ENCODE measurements at regions not wholly inside any gene's neighbourhood (a gene's known extent, or its start where the extent isn't known, plus 50 kb on each side); places are given as distances from the start of the nearest gene placed in this dataset.

DNA sequence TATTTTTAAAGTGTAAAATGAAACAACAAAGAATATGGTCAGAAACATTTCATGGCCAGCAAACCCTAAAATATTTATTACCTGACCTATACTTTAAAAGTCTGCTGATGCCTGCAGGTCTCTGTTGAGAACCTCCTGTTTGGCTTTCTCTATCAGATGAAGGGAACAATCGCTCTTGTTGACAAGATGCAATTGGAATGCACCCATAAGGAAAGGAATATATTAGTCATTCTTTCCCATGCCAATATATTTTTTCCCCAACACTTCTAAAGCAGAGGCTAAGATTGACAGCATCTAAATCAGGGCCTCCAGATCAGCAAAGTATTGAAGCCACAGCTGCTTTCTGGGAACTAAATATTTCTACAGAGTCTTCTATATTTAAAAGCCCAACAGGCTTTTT, 897.8 kb downstream of the EPHA7 start:
- ATAC-seq, result no peak
- TF ChIP-seq, protein P1, sequence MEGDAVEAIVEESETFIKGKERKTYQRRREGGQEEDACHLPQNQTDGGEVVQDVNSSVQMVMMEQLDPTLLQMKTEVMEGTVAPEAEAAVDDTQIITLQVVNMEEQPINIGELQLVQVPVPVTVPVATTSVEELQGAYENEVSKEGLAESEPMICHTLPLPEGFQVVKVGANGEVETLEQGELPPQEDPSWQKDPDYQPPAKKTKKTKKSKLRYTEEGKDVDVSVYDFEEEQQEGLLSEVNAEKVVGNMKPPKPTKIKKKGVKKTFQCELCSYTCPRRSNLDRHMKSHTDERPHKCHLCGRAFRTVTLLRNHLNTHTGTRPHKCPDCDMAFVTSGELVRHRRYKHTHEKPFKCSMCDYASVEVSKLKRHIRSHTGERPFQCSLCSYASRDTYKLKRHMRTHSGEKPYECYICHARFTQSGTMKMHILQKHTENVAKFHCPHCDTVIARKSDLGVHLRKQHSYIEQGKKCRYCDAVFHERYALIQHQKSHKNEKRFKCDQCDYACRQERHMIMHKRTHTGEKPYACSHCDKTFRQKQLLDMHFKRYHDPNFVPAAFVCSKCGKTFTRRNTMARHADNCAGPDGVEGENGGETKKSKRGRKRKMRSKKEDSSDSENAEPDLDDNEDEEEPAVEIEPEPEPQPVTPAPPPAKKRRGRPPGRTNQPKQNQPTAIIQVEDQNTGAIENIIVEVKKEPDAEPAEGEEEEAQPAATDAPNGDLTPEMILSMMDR (IDR thresholded peaks at IDR 0.05), result no peak
- Mint-ChIP-seq H3K36me3 (ENCODE audit: low read depth) (no peaks in the 10 kb centered on the region), H3K9me3 (peaks cover 5% of the 10 kb centered on the region), H3K4me3 (no peak overlapping the region), H3K27me3 (no peaks in the 10 kb centered on the region), H3K27ac (no peak overlapping the region), H3K4me1 (ENCODE audit: low read depth) (no peaks in the 10 kb centered on the region)
- CTCF ChIA-PET, result no interaction called here
- no peak for DNase-seq
- intact Hi-C loops (cut with micrococcal nuclease), result no loop called here
- POLR2A ChIA-PET, result no interaction called here

DNA sequence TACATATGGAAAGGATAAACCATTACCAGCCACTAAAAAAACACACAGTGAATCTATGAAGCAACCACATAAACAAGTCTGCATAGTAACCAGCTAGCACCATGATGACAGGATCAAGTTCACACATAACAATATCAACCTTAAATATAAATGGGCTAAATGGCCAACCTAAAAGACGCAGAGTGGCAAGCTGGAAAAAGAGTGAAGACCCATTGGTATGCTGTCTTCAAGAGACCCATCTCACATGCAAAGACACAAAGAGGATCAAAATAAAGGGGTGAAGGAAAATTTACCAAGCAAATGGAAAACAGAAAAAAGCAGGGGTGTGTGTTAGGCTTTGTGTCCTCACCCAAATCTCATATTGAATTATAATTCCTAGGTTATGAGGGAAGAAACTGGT, 909.2 kb downstream of the EPHA7 start:
- no peak overlapping the region for H3K4me3 Mint-ChIP-seq
- no peaks in the 10 kb centered on the region for H3K27me3 Mint-ChIP-seq
- TF ChIP-seq, protein P1 (IDR thresholded peaks at IDR 0.05), result no peak
- DNase-seq, result no peak
- ChIA-PET POLR2A (no interaction called here), CTCF (no interaction called here)
- no peaks in the 10 kb centered on the region for H3K4me1 Mint-ChIP-seq (ENCODE audit: low read depth)
- peaks cover 10% of the 10 kb centered on the region for H3K9me3 Mint-ChIP-seq
- intact Hi-C loops (cut with micrococcal nuclease), result no loop called here
- H3K36me3 Mint-ChIP-seq (ENCODE audit: low read depth), result no peaks in the 10 kb centered on the region
- H3K27ac Mint-ChIP-seq, result no peak overlapping the region
- ATAC-seq, result no peak

DNA sequence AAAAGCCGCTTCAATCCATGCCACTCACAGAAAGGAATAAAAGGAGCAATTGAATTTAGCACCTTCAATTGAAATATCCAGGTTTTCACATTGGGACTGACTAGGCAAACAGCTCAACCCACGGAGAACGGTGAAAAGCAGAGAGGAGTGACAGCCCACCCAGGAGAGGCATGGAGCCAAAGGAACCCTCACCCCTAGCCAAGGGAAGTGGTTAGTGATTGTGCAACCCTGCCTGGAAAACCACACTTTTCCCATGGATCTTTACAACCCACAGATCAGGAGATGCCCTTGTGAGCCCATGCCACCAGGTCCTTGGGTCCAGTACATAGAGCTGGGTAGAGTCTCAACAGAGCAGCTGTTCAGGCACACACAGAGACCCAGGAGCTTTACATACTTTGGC, 911.8 kb downstream of the EPHA7 start:
- ATAC-seq (no peak), DNase-seq (no peak)
- intact Hi-C loops (cut with micrococcal nuclease), result no loop called here
- H3K9me3 Mint-ChIP-seq, result peaks cover 8% of the 10 kb centered on the region
- no peaks in the 10 kb centered on the region for H3K27me3 Mint-ChIP-seq
- POLR2A ChIA-PET, result no interaction called here
- CTCF ChIA-PET, result no interaction called here
- TF ChIP-seq, protein P1 (IDR thresholded peaks at IDR 0.05), result no peak
- no peak overlapping the region for H3K4me3 Mint-ChIP-seq
- H3K36me3 Mint-ChIP-seq (ENCODE audit: low read depth), result no peaks in the 10 kb centered on the region
- no peaks in the 10 kb centered on the region for H3K4me1 Mint-ChIP-seq (ENCODE audit: low read depth)
- no peak overlapping the region for H3K27ac Mint-ChIP-seq

DNA sequence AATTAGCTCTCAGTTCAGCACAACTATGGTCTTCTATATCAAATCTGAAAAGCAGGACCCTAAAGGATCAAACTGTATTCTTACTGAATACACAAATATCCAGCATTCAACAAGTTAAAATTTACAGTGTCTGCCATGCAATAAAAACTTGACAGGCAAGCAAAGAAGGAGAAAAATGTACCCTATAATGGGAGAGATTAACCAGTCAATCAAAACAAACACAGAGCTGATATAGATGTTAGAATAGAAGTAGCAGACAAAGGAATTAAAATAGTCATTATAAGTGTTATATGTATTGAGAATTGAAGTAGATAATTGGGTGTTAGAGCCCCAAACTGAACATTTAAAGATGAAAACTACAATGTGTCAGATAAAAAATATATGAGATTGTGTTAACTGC, 914.9 kb downstream of the EPHA7 start:
- H3K36me3 Mint-ChIP-seq (ENCODE audit: low read depth), result no peaks in the 10 kb centered on the region
- CTCF ChIA-PET, result no interaction called here
- ATAC-seq (no peak), DNase-seq (no peak)
- no peaks in the 10 kb centered on the region for H3K27me3 Mint-ChIP-seq
- H3K27ac Mint-ChIP-seq, result no peak overlapping the region
- POLR2A ChIA-PET, result no interaction called here
- H3K4me1 Mint-ChIP-seq (ENCODE audit: low read depth), result no peaks in the 10 kb centered on the region
- TF ChIP-seq, protein P1 (IDR thresholded peaks at IDR 0.05), result no peak
- intact Hi-C loops (cut with micrococcal nuclease), result no loop called here
- no peak overlapping the region for H3K4me3 Mint-ChIP-seq
- H3K9me3 Mint-ChIP-seq, result peaks cover 2% of the 10 kb centered on the region

DNA sequence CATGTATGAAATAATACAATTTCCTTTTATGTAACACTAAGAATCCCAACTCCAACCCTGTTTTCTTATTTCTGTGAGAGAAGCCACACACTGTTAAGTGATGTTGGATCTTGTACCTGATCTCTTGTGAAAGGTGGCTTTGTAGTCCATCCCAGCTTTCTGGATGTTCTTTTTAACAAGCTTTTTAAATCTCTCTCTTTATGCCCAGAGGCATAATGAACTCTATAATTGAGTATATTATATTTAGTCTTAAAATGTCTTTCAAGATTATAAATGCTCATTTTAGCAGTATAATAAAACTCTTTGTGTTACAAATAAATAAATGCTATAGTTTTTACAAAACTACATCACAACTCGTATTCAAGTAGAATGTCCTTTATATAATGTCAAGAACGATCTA, 922.1 kb downstream of the EPHA7 start:
- CTCF ChIA-PET, result no interaction called here
- TF ChIP-seq, protein P1 (IDR thresholded peaks at IDR 0.05), result no peak
- POLR2A ChIA-PET, result no interaction called here

More for the DNA sequence above, 922.1 kb downstream of the EPHA7 start:
- Mint-ChIP-seq H3K9me3 (no peaks in the 10 kb centered on the region), H3K4me3 (no peak overlapping the region), H3K27me3 (no peaks in the 10 kb centered on the region), H3K36me3 (ENCODE audit: low read depth) (no peaks in the 10 kb centered on the region), H3K27ac (no peak overlapping the region), H3K4me1 (ENCODE audit: low read depth) (no peaks in the 10 kb centered on the region)
- intact Hi-C loops (cut with micrococcal nuclease), result no loop called here
- no peak for ATAC-seq
- DNase-seq, result no peak

Measured in activated CD8-positive, alpha-beta T cell treated with anti-CD3 and anti-CD28 coated beads for 36 hours (primary cell).